ENCODE measurements at regions not wholly inside any gene's neighbourhood (a gene's known extent, or its start where the extent isn't known, plus 50 kb on each side); places are given as distances from the start of the nearest gene placed in this dataset.

GRCh38 chr4:108535757-108536156, 84.6 kb upstream of the RPL34 start:
- H3K4me1 ChIP-seq (ENCODE audit: insufficient read depth): peaks cover 6% of the 10 kb centered on the region
- H3K9me2 ChIP-seq (replicated peaks; ENCODE audit: insufficient read depth): no peaks in the 10 kb centered on the region
- no peaks in the 10 kb centered on the region for H3K9me3 ChIP-seq (ENCODE audit: low read depth)
- no peak overlapping the region for H3K4me3 ChIP-seq
- 84% methylated on average over 3 of the region's 3 CpGs for WGBS (ENCODE audit: low lambda C conversion rate, missing lambda C conversion rate)
- H4K20me1 ChIP-seq (ENCODE audit: insufficient read depth, poor library complexity, severe bottlenecking): no peaks in the 10 kb centered on the region
- DNase-seq (ENCODE audit: low spot score): no peak
- no peak overlapping the region for H3K4me2 ChIP-seq
- H3K27me3 ChIP-seq: no peaks in the 10 kb centered on the region
- H3K79me2 ChIP-seq: no peaks in the 10 kb centered on the region
- peak overlapping the region; percentile 14 for H3K27ac ChIP-seq
- no peaks in the 10 kb centered on the region for H3K36me3 ChIP-seq (replicated peaks; ENCODE audit: insufficient read depth, low read depth)
- H2AFZ ChIP-seq: no peak overlapping the region
- TF ChIP-seq EZH2 (IDR thresholded peaks at IDR 0.05; ENCODE audit: borderline replicate concordance): no peak
- no peak for TF ChIP-seq EZH2phosphoT487 (IDR thresholded peaks at IDR 0.05; ENCODE audit: low read depth, severe bottlenecking, unreplicated experiment)
- TF ChIP-seq, protein P1, sequence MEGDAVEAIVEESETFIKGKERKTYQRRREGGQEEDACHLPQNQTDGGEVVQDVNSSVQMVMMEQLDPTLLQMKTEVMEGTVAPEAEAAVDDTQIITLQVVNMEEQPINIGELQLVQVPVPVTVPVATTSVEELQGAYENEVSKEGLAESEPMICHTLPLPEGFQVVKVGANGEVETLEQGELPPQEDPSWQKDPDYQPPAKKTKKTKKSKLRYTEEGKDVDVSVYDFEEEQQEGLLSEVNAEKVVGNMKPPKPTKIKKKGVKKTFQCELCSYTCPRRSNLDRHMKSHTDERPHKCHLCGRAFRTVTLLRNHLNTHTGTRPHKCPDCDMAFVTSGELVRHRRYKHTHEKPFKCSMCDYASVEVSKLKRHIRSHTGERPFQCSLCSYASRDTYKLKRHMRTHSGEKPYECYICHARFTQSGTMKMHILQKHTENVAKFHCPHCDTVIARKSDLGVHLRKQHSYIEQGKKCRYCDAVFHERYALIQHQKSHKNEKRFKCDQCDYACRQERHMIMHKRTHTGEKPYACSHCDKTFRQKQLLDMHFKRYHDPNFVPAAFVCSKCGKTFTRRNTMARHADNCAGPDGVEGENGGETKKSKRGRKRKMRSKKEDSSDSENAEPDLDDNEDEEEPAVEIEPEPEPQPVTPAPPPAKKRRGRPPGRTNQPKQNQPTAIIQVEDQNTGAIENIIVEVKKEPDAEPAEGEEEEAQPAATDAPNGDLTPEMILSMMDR (IDR thresholded peaks at IDR 0.05; ENCODE audit: poor library complexity): no peak

DNA sequence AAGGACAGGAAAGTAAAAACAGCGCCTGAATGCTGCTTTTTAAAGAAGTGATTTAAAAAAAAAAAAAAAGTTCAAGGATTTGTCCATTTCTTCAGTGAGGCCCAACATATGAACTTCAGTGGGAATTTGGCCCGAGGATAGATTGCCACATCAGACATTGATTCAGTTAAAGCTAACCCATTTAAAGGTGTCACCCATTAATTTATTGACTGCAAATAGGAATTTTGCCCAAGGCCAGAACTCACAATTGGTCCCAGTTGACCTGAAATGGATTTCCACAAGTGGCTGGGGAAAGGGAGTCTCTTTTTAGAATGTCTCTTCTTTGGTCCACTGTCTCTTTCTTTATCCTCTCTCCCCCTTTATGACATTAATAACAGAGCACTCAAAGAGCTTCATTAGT, 86.5 kb upstream of the RPL34 start:
- H3K4me2 ChIP-seq: no peak overlapping the region
- H3K27ac ChIP-seq: no peak overlapping the region
- no peaks in the 10 kb centered on the region for H3K9me3 ChIP-seq (ENCODE audit: low read depth)
- no peak overlapping the region for H2AFZ ChIP-seq
- H3K4me3 ChIP-seq: no peak overlapping the region
- WGBS (ENCODE audit: low lambda C conversion rate, missing lambda C conversion rate): 59% methylated on average over 2 of the region's 2 CpGs
- no peaks in the 10 kb centered on the region for H3K9me2 ChIP-seq (replicated peaks; ENCODE audit: insufficient read depth)
- TF ChIP-seq, protein P1 (IDR thresholded peaks at IDR 0.05; ENCODE audit: poor library complexity): no peak
- TF ChIP-seq EZH2phosphoT487 (IDR thresholded peaks at IDR 0.05; ENCODE audit: low read depth, severe bottlenecking, unreplicated experiment) (no peak), EZH2 (IDR thresholded peaks at IDR 0.05; ENCODE audit: borderline replicate concordance) (no peak)
- H3K36me3 ChIP-seq (replicated peaks; ENCODE audit: insufficient read depth, low read depth): no peaks in the 10 kb centered on the region
- no peaks in the 10 kb centered on the region for H3K27me3 ChIP-seq
- H4K20me1 ChIP-seq (ENCODE audit: insufficient read depth, poor library complexity, severe bottlenecking): no peaks in the 10 kb centered on the region
- no peaks in the 10 kb centered on the region for H3K79me2 ChIP-seq
- DNase-seq (ENCODE audit: low spot score): no peak
- H3K4me1 ChIP-seq (ENCODE audit: insufficient read depth): peaks cover 6% of the 10 kb centered on the region

DNA sequence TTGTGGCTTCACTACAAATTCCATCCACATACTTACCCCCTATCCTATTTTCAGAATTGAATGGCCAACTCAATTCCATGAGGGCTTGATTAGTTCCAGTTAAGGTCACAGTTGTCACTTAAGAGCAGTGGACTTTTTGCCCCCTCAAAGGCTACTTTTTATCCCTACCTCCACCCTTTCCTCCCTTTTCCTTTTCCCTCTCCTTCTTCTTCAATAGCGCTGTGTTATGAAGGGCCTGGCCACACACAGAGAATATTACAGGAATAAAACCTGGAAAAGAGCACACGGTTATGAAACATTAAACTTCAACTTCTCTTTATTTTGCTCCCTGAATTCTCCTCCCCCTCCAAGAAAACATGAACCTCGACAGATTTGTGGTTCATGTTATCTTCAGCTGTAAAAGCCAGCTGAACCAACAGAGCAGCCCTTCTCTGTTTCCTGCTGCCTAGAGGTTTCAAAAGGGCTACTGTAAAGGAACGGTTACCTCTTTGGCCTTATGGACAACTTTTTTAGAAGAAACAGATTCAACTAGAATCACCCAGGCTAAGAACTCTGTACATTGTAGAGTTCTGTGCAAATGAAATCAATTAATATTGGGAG, 87.0 kb upstream of the RPL34 start:
- peaks cover 6% of the 10 kb centered on the region for H3K4me1 ChIP-seq (ENCODE audit: insufficient read depth)
- TF ChIP-seq, protein P1 (IDR thresholded peaks at IDR 0.05; ENCODE audit: poor library complexity): no peak
- TF ChIP-seq EZH2 (IDR thresholded peaks at IDR 0.05; ENCODE audit: borderline replicate concordance): no peak
- no peak for TF ChIP-seq EZH2phosphoT487 (IDR thresholded peaks at IDR 0.05; ENCODE audit: low read depth, severe bottlenecking, unreplicated experiment)
- no peaks in the 10 kb centered on the region for H3K9me3 ChIP-seq (ENCODE audit: low read depth)
- no peak for DNase-seq (ENCODE audit: low spot score)
- no peak overlapping the region for H3K4me3 ChIP-seq
- no peaks in the 10 kb centered on the region for H4K20me1 ChIP-seq (ENCODE audit: insufficient read depth, poor library complexity, severe bottlenecking)
- no peak overlapping the region for H2AFZ ChIP-seq
- H3K4me2 ChIP-seq: no peak overlapping the region
- no peak overlapping the region for H3K27ac ChIP-seq
- no peaks in the 10 kb centered on the region for H3K9me2 ChIP-seq (replicated peaks; ENCODE audit: insufficient read depth)
- H3K79me2 ChIP-seq: no peaks in the 10 kb centered on the region
- H3K27me3 ChIP-seq: no peaks in the 10 kb centered on the region
- no peaks in the 10 kb centered on the region for H3K36me3 ChIP-seq (replicated peaks; ENCODE audit: insufficient read depth, low read depth)
- WGBS (ENCODE audit: low lambda C conversion rate, missing lambda C conversion rate): 38% methylated on average over 4 of the region's 4 CpGs
